OCI-LY1 (cell line): ENCODE measurements at regions not wholly inside any gene's neighbourhood (a gene's known extent, or its start where the extent isn't known, plus 50 kb on each side); places are given as distances from the start of the nearest gene placed in this dataset.

Experiments used
- H2AFZ ChIP-seq: fragments of 200-600 bp; sonication (generic), shearing (Covaris generic); 2 replicates; pipeline ENCODE4 v1.6.0; 2014; ENCODE audit warnings: antibody characterized with exemption, mild to moderate bottlenecking, low read length
- H3F3A ChIP-seq: fragments of 200-600 bp; sonication (generic), shearing (Covaris generic); 2 replicates; pipeline ENCODE4 v1.6.0; 2014; ENCODE audit warnings: mild to moderate bottlenecking, antibody characterized with exemption, low read length, moderate library complexity; ENCODE audit not compliant: insufficient read depth
- H3K27ac ChIP-seq: fragments of 200-600 bp; sonication (generic); 2 replicates; pipeline ENCODE4 v1.5.1; 2014; ENCODE audit warnings: low read length, mixed run types, mild to moderate bottlenecking, low read depth; ENCODE audit not compliant: poor library complexity, severe bottlenecking
- H3K27me3 ChIP-seq: fragments of 200-600 bp; sonication (generic); 2 replicates; pipeline ENCODE4 v1.6.0; 2014; ENCODE audit warnings: antibody characterized with exemption, mild to moderate bottlenecking, low read length, moderate library complexity; ENCODE audit not compliant: insufficient read depth
- H3K36me3 ChIP-seq: fragments of 200-600 bp; sonication (generic); 2 replicates; pipeline ENCODE4 v1.6.1; 2014; ENCODE audit warnings: mild to moderate bottlenecking, antibody characterized with exemption, low read length, moderate library complexity, mixed read lengths; ENCODE audit not compliant: insufficient read depth
- H3K4me1 ChIP-seq: fragments of 200-600 bp; sonication (generic); 2 replicates; pipeline ENCODE4 v1.5.1; 2014; ENCODE audit warnings: mild to moderate bottlenecking, low read length, moderate library complexity; ENCODE audit not compliant: insufficient read depth, severe bottlenecking
- H3K4me2 ChIP-seq: fragments of 200-600 bp; sonication (generic), shearing (Covaris generic); 2 replicates; pipeline ENCODE4 v1.6.1; 2014; ENCODE audit warnings: low read length
- H3K4me3 ChIP-seq: fragments of 200-600 bp; sonication (generic); 2 replicates; pipeline ENCODE4 v1.5.1; 2014; ENCODE audit warnings: low read length, low read depth, mild to moderate bottlenecking, mixed read lengths; ENCODE audit not compliant: poor library complexity, severe bottlenecking
- H3K79me2 ChIP-seq: fragments of 200-600 bp; shearing (Covaris generic); 2 replicates; pipeline ENCODE4 v1.6.1; 2016; ENCODE audit warnings: mixed run types, low read length, mixed read lengths; ENCODE audit not compliant: insufficient read depth
- H3K9ac ChIP-seq: fragments of 200-600 bp; sonication (generic), shearing (Covaris generic); 2 replicates; pipeline ENCODE4 v1.6.1; 2014; ENCODE audit warnings: mild to moderate bottlenecking, low read length, mixed read lengths
- H3K9me2 ChIP-seq: fragments of 200-600 bp; sonication (generic), shearing (Covaris generic); 2 replicates; pipeline ENCODE4 v1.6.1; 2014; ENCODE audit warnings: low read depth, mild to moderate bottlenecking, low read length, mixed read lengths
- H3K9me3 ChIP-seq: fragments of 200-600 bp; shearing (Covaris generic); 2 replicates; pipeline ENCODE4 v1.6.1; 2014; ENCODE audit warnings: low read length, mixed read lengths
- H4K20me1 ChIP-seq: fragments of 200-600 bp; sonication (generic), shearing (Covaris generic); 2 replicates; pipeline ENCODE4 v1.6.0; 2016; ENCODE audit warnings: mild to moderate bottlenecking, low read length; ENCODE audit not compliant: insufficient read depth
- EZH2 ChIP-seq: fragments of 200-600 bp; sonication (generic), shearing (Covaris generic); IDR thresholded peaks from 2 replicates; pipeline ENCODE4 v1.8.0; 2017; ENCODE audit warnings: borderline replicate concordance, mixed run types, mild to moderate bottlenecking, antibody characterized with exemption, low read length, moderate library complexity, mixed read lengths
- TF ChIP-seq, protein P1 (sequence below): fragments of 200-600 bp; sonication (generic), shearing (Covaris generic); IDR thresholded peaks from 2 replicates; pipeline ENCODE4 v1.5.1; 2017; ENCODE audit warnings: mild to moderate bottlenecking, antibody characterized with exemption, low read length, moderate library complexity, mixed read lengths

DNA sequence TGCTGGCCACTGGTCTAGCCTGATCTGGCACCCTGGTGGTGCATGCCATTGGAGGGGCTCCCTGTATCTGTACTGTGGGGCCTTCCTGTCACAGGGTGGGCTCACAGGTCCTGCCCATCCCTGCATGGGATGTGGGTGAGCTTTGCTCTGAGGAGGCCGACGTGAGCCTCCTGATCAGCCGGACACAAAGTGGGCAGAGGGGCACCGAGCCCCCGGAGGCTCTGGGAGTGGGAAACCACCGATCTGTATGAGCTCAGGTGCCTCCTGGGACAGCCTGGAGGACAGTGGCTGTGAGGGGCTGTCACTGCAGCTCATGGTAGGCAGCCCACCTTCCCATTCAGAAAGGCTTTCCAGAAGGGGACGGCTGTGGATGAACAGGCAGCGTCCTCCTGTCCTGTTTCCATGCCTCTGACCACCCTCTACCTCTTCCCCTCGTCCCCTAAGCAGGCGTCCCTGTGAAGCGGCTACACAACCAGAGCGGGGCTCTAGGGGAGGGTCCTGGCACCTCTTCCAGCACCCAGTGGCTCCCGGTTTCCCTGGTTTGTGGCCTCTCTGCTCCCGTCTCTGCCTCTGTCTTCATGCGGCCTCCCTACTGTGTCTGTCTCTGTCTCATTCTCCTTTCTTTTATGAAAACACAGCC lies 112.5 kb upstream of the OTOS start:
- Histone ChIP-seq H2AFZ (no peak overlapping the region), H3K4me3 (no peak overlapping the region), H3K79me2 (no peaks in the 10 kb centered on the region), H4K20me1 (no peaks in the 10 kb centered on the region), H3K9me2 (no peaks in the 10 kb centered on the region), H3K9ac (no peak overlapping the region), H3F3A (no peaks in the 10 kb centered on the region), H3K9me3 (no peaks in the 10 kb centered on the region), H3K4me2 (no peak overlapping the region), H3K27me3 (no peaks in the 10 kb centered on the region), H3K36me3 (no peaks in the 10 kb centered on the region), H3K4me1 (no peaks in the 10 kb centered on the region), H3K27ac (no peak overlapping the region)
- no peak for TF ChIP-seq EZH2
- TF ChIP-seq, protein P1, sequence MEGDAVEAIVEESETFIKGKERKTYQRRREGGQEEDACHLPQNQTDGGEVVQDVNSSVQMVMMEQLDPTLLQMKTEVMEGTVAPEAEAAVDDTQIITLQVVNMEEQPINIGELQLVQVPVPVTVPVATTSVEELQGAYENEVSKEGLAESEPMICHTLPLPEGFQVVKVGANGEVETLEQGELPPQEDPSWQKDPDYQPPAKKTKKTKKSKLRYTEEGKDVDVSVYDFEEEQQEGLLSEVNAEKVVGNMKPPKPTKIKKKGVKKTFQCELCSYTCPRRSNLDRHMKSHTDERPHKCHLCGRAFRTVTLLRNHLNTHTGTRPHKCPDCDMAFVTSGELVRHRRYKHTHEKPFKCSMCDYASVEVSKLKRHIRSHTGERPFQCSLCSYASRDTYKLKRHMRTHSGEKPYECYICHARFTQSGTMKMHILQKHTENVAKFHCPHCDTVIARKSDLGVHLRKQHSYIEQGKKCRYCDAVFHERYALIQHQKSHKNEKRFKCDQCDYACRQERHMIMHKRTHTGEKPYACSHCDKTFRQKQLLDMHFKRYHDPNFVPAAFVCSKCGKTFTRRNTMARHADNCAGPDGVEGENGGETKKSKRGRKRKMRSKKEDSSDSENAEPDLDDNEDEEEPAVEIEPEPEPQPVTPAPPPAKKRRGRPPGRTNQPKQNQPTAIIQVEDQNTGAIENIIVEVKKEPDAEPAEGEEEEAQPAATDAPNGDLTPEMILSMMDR = no peak

DNA sequence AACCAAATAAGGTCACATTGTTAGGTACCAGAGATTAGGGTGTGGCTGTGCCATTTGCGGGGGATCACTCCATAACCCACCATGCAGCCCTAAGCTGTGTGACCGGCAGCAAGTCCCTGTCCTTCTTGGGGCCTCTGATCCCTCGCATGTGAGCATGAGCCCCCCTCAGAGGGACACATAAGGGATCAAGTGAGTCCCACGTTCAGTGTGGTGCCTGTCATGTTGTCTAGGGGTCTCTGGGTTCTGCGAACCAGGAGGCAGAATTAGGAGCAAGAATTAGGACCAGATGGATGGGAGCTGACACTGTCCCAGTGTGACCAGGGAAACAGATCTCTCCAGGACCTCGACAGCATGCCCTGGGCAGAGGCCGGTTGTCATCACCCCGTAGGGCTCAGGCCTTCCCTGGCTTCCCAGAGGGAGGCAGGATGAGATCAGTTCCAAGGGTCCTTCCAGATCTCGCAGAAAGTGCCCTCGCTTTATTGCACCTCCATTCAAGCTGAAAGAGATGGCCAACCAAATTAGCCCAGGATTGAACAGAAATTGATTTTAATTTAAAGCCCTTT lies 113.2 kb upstream of the OTOS start:
- no peaks in the 10 kb centered on the region for H3K4me1 ChIP-seq
- no peak overlapping the region for H3K4me3 ChIP-seq
- no peak overlapping the region for H3K4me2 ChIP-seq
- H3K27me3 ChIP-seq = no peaks in the 10 kb centered on the region
- H3K9me3 ChIP-seq = no peaks in the 10 kb centered on the region
- H3K9ac ChIP-seq = no peak overlapping the region
- no peaks in the 10 kb centered on the region for H3K36me3 ChIP-seq
- H3K79me2 ChIP-seq = no peaks in the 10 kb centered on the region
- no peak overlapping the region for H3K27ac ChIP-seq
- TF ChIP-seq, protein P1 = no peak
- no peak for TF ChIP-seq EZH2
- no peaks in the 10 kb centered on the region for H4K20me1 ChIP-seq
- H2AFZ ChIP-seq = no peak overlapping the region
- H3K9me2 ChIP-seq = no peaks in the 10 kb centered on the region
- no peaks in the 10 kb centered on the region for H3F3A ChIP-seq

DNA sequence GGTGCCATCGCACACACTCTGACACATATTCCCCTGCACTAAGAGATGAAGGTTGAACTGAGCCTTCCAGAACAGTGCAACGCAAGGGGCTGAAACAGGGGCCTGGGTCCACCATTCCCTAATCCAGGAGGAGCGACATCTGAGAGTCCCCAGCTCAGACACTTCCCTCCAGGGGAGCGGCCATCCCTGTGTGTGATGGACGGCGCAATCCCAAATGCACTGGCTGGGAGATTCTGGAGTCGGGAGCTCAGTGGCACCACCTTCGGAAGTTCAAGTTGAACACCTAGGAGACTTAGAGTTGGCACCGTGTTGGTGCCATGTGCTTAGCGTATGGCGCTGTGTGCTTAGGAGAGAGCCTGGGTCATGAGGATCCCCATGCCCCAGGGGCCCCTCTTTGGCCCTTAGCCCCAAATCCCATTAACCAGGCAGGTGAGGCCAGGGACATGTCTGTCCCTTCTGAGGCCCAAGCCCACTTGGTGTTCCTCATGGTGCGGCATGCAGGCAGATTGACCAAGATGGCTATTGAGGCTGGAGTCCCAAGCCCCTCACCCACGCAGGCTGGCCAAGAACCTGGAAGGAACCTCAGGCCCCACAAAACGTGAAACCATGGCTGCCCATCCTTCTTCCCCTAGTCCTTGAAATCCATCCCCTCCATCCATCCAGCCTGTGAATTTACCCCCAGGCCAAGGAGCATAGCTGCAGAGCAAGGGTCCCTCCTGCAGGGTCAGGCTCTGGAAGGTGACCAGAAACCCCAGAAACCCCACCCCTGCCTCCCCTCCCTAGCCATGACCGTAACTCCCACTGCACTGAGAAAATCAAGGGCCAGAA lies 114.1 kb upstream of the OTOS start:
- Histone ChIP-seq H3K4me3 (no peak overlapping the region), H3K79me2 (no peaks in the 10 kb centered on the region), H3K27me3 (no peaks in the 10 kb centered on the region), H3K9me2 (no peaks in the 10 kb centered on the region), H3K9me3 (no peaks in the 10 kb centered on the region), H3F3A (no peaks in the 10 kb centered on the region), H3K9ac (no peak overlapping the region), H3K36me3 (no peaks in the 10 kb centered on the region), H4K20me1 (no peaks in the 10 kb centered on the region), H3K27ac (no peak overlapping the region), H3K4me2 (no peak overlapping the region), H3K4me1 (no peaks in the 10 kb centered on the region), H2AFZ (no peak overlapping the region)
- TF ChIP-seq EZH2 = no peak
